B cell (primary cell): ENCODE measurements at regions not wholly inside any gene's neighbourhood (a gene's known extent, or its start where the extent isn't known, plus 50 kb on each side); places are given as distances from the start of the nearest gene placed in this dataset.

Experiments used
- ATAC-seq: fragments of 200-7000 bp; cut with Tn5 transposase; one replicate; pipeline ENCODE4 v1.10.0; 2021; ENCODE audit warnings: low read depth, mild to moderate bottlenecking, moderate number of reproducible peaks, moderate library complexity
- CTCF ChIA-PET: fragments of 350-600 bp; sonication (Branson Sonifier 250); formaldehyde crosslinking; loops from one replicate; lab custom pipeline; 2021; ENCODE audit warnings: antibody characterized with exemption, inconsistent platforms; lab: Charles Lee
- POLR2A ChIA-PET: fragments of 350-600 bp; sonication (Branson Sonifier 250); formaldehyde crosslinking; loops from one replicate; lab custom pipeline; 2021; ENCODE audit warnings: antibody characterized with exemption; lab: Charles Lee
- DNase-seq: peaks from one replicate; pipeline ENCODE4 v3.0.0; 2013
- H2AFZ ChIP-seq: 2 replicates; pipeline ENCODE4 v1.6.1; 2012; ENCODE audit warnings: mild to moderate bottlenecking, low read depth, low read length; ENCODE audit not compliant: insufficient read depth, poor library complexity, severe bottlenecking
- H3K27ac ChIP-seq, 2 donors: 1 replicate in 1 of 2; 2 replicates in 1 of 2; pipeline ENCODE4 v1.5.1; 2012 to 2013; ENCODE audit warnings: low read length in 2 of 2, mild to moderate bottlenecking in 2 of 2, moderate library complexity in 1 of 2
- H3K27me3 ChIP-seq, 4 experiments: fragments of 200-600 bp in 1 of 4; sonication (generic) in 1 of 4; replicated peaks in 1 of 4; 1 replicate in 2 of 4; 2 replicates in 2 of 4; pipeline versions ENCODE4 v1.6.1 to v1.7.0; 2013 to 2016; ENCODE audit warnings: low read length in 3 of 4, mild to moderate bottlenecking in 2 of 4, mixed read lengths in 1 of 4, moderate library complexity in 1 of 4; ENCODE audit not compliant: insufficient read depth in 4 of 4, control insufficient read depth in 3 of 4; ENCODE audit errors: control extremely low read depth in 1 of 4
- H3K36me3 ChIP-seq, 2 experiments: replicated peaks in 1 of 2; 1 replicate in 1 of 2; 2 replicates in 1 of 2; pipeline versions ENCODE4 v1.6.1 to v1.7.1; 2013; ENCODE audit warnings: low read length in 1 of 2; ENCODE audit not compliant: insufficient read depth in 2 of 2, control insufficient read depth in 1 of 2; ENCODE audit errors: control extremely low read depth in 1 of 2, extremely low read depth in 1 of 2
- H3K4me1 ChIP-seq, 2 donors: fragments of 200-600 bp in 1 of 2; sonication (generic) in 1 of 2; 1 replicate in 1 of 2; 2 replicates in 1 of 2; pipeline versions ENCODE4 v1.5.1 to v1.6.1; 2013 to 2017; ENCODE audit warnings: low read length in 2 of 2; ENCODE audit not compliant: control insufficient read depth in 2 of 2, insufficient read depth in 2 of 2
- H3K4me2 ChIP-seq: replicated peaks from 2 replicates; pipeline ENCODE3; 2012; ENCODE audit warnings: mild to moderate bottlenecking, low read depth, low read length; ENCODE audit not compliant: poor library complexity, severe bottlenecking
- H3K4me3 ChIP-seq, 5 experiments: fragments of 200-600 bp in 1 of 5; sonication (generic) in 1 of 5; 1 replicate in 3 of 5; 2 replicates in 2 of 5; pipeline versions ENCODE4 v1.5.1 to v1.7.0; 2011 to 2016; ENCODE audit warnings: low read length in 4 of 5, mild to moderate bottlenecking in 4 of 5, low read depth in 2 of 5, control low read depth in 1 of 5, moderate library complexity in 1 of 5; ENCODE audit not compliant: insufficient read depth in 1 of 5; ENCODE audit errors: control extremely low read depth in 1 of 5, extremely low read depth in 1 of 5
- H3K79me2 ChIP-seq: fragments of 200-600 bp; sonication (generic); one replicate; pipeline ENCODE4 v1.6.0; 2016; ENCODE audit warnings: low read length; ENCODE audit not compliant: control insufficient read depth, insufficient read depth
- H3K9ac ChIP-seq: fragments of 200-600 bp; sonication (generic); 2 replicates; pipeline ENCODE4 v1.6.1; 2017; ENCODE audit warnings: mild to moderate bottlenecking, low read length, moderate library complexity
- H3K9me3 ChIP-seq, 3 donors: one replicate each; pipeline versions ENCODE4 v1.6.1 to v1.7.1; 2013; ENCODE audit warnings: low read length in 2 of 3; ENCODE audit not compliant: control insufficient read depth in 2 of 3, insufficient read depth in 1 of 3; ENCODE audit errors: control extremely low read depth in 1 of 3
- H4K20me1 ChIP-seq: 2 replicates; pipeline ENCODE4 v1.6.0; 2012; ENCODE audit warnings: mild to moderate bottlenecking, low read length; ENCODE audit not compliant: insufficient read depth, control insufficient read depth, poor library complexity, severe bottlenecking
- H3K27ac Mint-ChIP-seq: one replicate; pipeline ENCODE4 v1.8.0; 2021; ENCODE audit warnings: mixed read lengths
- H3K27me3 Mint-ChIP-seq: one replicate; pipeline ENCODE4 v1.8.0; 2021; ENCODE audit warnings: mixed read lengths
- H3K4me1 Mint-ChIP-seq: one replicate; pipeline ENCODE4 v1.8.0; 2021; ENCODE audit warnings: mixed read lengths
- H3K4me3 Mint-ChIP-seq: one replicate; pipeline ENCODE4 v1.8.0; 2021; ENCODE audit warnings: mixed read lengths
- H3K9me3 Mint-ChIP-seq: one replicate; pipeline ENCODE4 v1.8.0; 2022; ENCODE audit warnings: mixed read lengths; ENCODE audit not compliant: insufficient read depth
- EZH2 ChIP-seq: IDR thresholded peaks from 2 replicates; pipeline ENCODE4 v1.6.1; 2012; ENCODE audit warnings: borderline replicate concordance, low read depth, mild to moderate bottlenecking, moderate library complexity, low read length; ENCODE audit not compliant: insufficient read depth, poor library complexity, severe bottlenecking
- WGBS: methylation state at CpG from one replicate; pipeline ENCODE4 v1.1.5; 2013; ENCODE audit warnings: missing lambda C conversion rate; ENCODE audit not compliant: insufficient coverage; 5-methylcytosine and 5-hydroxymethylcytosine counted together
- intact Hi-C: fragments of 100-400 bp; cut with micrococcal nuclease; formaldehyde crosslinking; loops from one replicate; pipeline ENCODE4 v1.10.0; 2022
- TF ChIP-seq, protein P1 (sequence below): fragments of 200-600 bp; IDR thresholded peaks from one replicate; pipeline ENCODE4 v1.8.0; 2022; ENCODE audit warnings: antibody characterized with exemption, mild to moderate bottlenecking

DNA sequence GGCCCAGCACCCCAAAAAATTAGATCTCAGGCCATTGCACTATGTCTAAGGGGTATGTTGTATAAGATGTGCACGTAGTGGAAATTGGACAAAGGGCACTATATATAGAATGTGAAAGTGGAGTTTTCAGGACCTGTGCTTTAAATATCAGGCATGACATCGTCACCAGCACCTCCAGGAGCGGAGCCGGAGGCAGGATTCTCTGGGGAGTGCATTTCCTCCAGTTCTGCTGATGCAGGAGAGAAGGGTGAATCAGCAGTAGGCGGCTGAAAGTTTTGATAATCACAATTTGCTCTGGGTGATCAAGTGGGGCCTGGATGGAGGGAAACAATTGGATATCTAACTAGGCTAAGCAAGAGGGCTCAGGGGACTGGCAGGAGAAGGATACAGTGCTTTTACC, 69.1 kb upstream of the NTM start:
- peaks cover 0 to 16% (median 0%) of the 10 kb centered on the region in 3 donors for H3K9me3 ChIP-seq
- no peaks in the 10 kb centered on the region for H3K79me2 ChIP-seq
- H3K27ac Mint-ChIP-seq, result no peak overlapping the region
- H3K9ac ChIP-seq, result no peak overlapping the region
- no peaks in the 10 kb centered on the region for H3K9me3 Mint-ChIP-seq
- H3K4me2 ChIP-seq, result no peak overlapping the region
- WGBS, result 38% methylated on average over 5 of the region's 5 CpGs
- no peak overlapping the region for H3K27ac ChIP-seq
- no peaks in the 10 kb centered on the region for H3K36me3 ChIP-seq
- CTCF ChIA-PET, result no interaction called here
- peaks cover 0 to 4% (median 0%) of the 10 kb centered on the region in 4 experiments for H3K27me3 ChIP-seq
- TF ChIP-seq, protein P1, sequence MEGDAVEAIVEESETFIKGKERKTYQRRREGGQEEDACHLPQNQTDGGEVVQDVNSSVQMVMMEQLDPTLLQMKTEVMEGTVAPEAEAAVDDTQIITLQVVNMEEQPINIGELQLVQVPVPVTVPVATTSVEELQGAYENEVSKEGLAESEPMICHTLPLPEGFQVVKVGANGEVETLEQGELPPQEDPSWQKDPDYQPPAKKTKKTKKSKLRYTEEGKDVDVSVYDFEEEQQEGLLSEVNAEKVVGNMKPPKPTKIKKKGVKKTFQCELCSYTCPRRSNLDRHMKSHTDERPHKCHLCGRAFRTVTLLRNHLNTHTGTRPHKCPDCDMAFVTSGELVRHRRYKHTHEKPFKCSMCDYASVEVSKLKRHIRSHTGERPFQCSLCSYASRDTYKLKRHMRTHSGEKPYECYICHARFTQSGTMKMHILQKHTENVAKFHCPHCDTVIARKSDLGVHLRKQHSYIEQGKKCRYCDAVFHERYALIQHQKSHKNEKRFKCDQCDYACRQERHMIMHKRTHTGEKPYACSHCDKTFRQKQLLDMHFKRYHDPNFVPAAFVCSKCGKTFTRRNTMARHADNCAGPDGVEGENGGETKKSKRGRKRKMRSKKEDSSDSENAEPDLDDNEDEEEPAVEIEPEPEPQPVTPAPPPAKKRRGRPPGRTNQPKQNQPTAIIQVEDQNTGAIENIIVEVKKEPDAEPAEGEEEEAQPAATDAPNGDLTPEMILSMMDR, result no peak
- no peak for TF ChIP-seq EZH2
- ATAC-seq, result no peak
- H3K4me3 Mint-ChIP-seq, result no peak overlapping the region
- H3K27me3 Mint-ChIP-seq, result peaks cover 20% of the 10 kb centered on the region
- DNase-seq, result no peak
- no peak overlapping the region for H3K4me3 ChIP-seq
- intact Hi-C loops, result no loop called here
- H2AFZ ChIP-seq, result no peak overlapping the region
- POLR2A ChIA-PET, result no interaction called here
- no peaks in the 10 kb centered on the region for H3K4me1 ChIP-seq
- no peaks in the 10 kb centered on the region for H3K4me1 Mint-ChIP-seq
- H4K20me1 ChIP-seq, result no peaks in the 10 kb centered on the region

DNA sequence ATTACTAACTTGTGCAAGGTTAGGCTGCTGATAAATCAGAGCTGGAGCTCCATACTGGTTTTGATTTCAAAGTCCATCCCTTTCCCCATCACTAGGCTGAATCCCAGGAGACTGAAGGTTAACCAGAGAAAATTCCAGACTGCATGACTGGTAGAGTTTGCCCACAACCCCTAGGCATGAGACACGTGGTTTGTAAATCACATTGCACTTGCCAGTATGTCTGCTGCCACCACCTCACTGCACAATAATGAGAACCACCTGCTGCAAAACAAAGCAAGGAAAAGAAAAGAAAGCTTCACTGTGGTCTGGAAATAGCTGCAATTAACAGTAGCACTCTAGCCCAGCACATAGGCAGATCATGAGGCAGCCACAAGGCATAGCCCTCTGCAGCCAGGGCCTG, 67.6 kb upstream of the NTM start:
- H3K4me1 Mint-ChIP-seq, result no peaks in the 10 kb centered on the region
- no peaks in the 10 kb centered on the region for H4K20me1 ChIP-seq
- H3K4me2 ChIP-seq, result no peak overlapping the region
- CTCF ChIA-PET, result no interaction called here
- no peak for ATAC-seq
- H3K27ac ChIP-seq, result no peak overlapping the region
- no peaks in the 10 kb centered on the region for H3K36me3 ChIP-seq
- no peaks in the 10 kb centered on the region for H3K79me2 ChIP-seq
- intact Hi-C loops, result no loop called here
- H3K4me3 ChIP-seq, result no peak overlapping the region
- no peak overlapping the region for H2AFZ ChIP-seq
- DNase-seq, result no peak
- POLR2A ChIA-PET, result no interaction called here
- H3K4me3 Mint-ChIP-seq, result no peak overlapping the region
- peaks cover 0 to 4% (median 0%) of the 10 kb centered on the region in 4 experiments for H3K27me3 ChIP-seq
- WGBS, result 56% methylated on average over 1 of the region's 1 CpG
- H3K27me3 Mint-ChIP-seq, result peaks cover 19% of the 10 kb centered on the region
- H3K9me3 Mint-ChIP-seq, result no peaks in the 10 kb centered on the region
- H3K9ac ChIP-seq, result no peak overlapping the region
- no peaks in the 10 kb centered on the region for H3K4me1 ChIP-seq
- H3K27ac Mint-ChIP-seq, result no peak overlapping the region
- H3K9me3 ChIP-seq, result peaks cover 0 to 11% (median 0%) of the 10 kb centered on the region in 3 donors
- TF ChIP-seq, protein P1, result no peak
- no peak for TF ChIP-seq EZH2
